ENCODE measurements at regions not wholly inside any gene's neighbourhood (a gene's known extent, or its start where the extent isn't known, plus 50 kb on each side); places are given as distances from the start of the nearest gene placed in this dataset.
"Not testable (repeated sequence)": the region's sequence is repeated elsewhere in the genome, so short reads cannot be mapped to it uniquely, and the experiment has no call there.

GRCh38 chr12:11992515-11992914, 78.2 kb upstream of the BCL2L14 start:
- WGBS (ENCODE audit: missing lambda C conversion rate), result 66% methylated on average over 3 of the region's 3 CpGs
- ATAC-seq (no peak), DNase-seq (ENCODE audit: low read depth in 1 of 2, low spot score in 1 of 2) (no peak), FAIRE-seq (no peak)
- Histone ChIP-seq H3K4me2 (no peak overlapping the region), H3K9me3 (peaks cover 7% of the 10 kb centered on the region; the same call in 1 of the 3 replicates), H3K4me1 (no peaks in the 10 kb centered on the region), H3K4me3 (no peak overlapping the region), H3K27ac (no peak overlapping the region)
- CTCF ChIA-PET, result interaction anchor here (0.6 to 1.6 kb wide), 2 partner anchors 41 to 116 kb away, joined by 3 read pairs; no protein-coding TSS in a partner anchor
- POLR2A ChIA-PET, result no interaction called here
- TF ChIP-seq RAD21 (conservative IDR thresholded peaks at IDR 0.05 in 1 of 2, IDR thresholded peaks at IDR 0.05 in 1 of 2) (no peak), JUNB (IDR thresholded peaks at IDR 0.05) (no peak), JUN (IDR thresholded peaks at IDR 0.05) (no peak), E2F6 (IDR thresholded peaks at IDR 0.05; ENCODE audit: borderline replicate concordance, low read depth) (no peak), KDM1A (IDR thresholded peaks at IDR 0.05; ENCODE audit: low read depth) (no peak), CBX8 (IDR thresholded peaks at IDR 0.05) (no peak), HOXA7 (CRISPR knock-in tag; IDR thresholded peaks at IDR 0.05) (no peak)

- H3K4me3 ChIP-seq; POLR2A ChIA-PET; ATAC-seq; CTCF ChIA-PET; H3K4me1 ChIP-seq; H3K9me3 ChIP-seq; DNase-seq (ENCODE audit: low read depth in 1 of 2, low spot score in 1 of 2); FAIRE-seq; H3K4me2 ChIP-seq; H3K27ac ChIP-seq: not testable (repeated sequence)
- 59% methylated on average over 7 of the region's 7 CpGs for WGBS (ENCODE audit: missing lambda C conversion rate)
Observed at GRCh38 chr12:11998307-11998943, 72.3 kb upstream of the BCL2L14 start.

- Histone ChIP-seq H3K27ac (no peak overlapping the region), H3K4me2 (no peak overlapping the region), H3K9me3 (no peaks in the 10 kb centered on the region), H3K4me3 (no peak overlapping the region), H3K4me1 (no peaks in the 10 kb centered on the region)
- DNase-seq (ENCODE audit: low read depth in 1 of 2, low spot score in 1 of 2) (no peak), FAIRE-seq (no peak), ATAC-seq (no peak)
- WGBS (ENCODE audit: missing lambda C conversion rate), result 32% methylated on average over 1 of the region's 1 CpG
- ChIA-PET CTCF (no interaction called here), POLR2A (no interaction called here)
- no peak for TF ChIP-seq MAX (IDR thresholded peaks at IDR 0.05)
- TF ChIP-seq BHLHE40 (IDR thresholded peaks at IDR 0.05; ENCODE audit: low read depth, low read length), result no peak
- no peak for TF ChIP-seq HOXB5 (CRISPR knock-in tag; IDR thresholded peaks at IDR 0.05)
- no peak for TF ChIP-seq FOSB (CRISPR knock-in tag; IDR thresholded peaks at IDR 0.05)
- no peak for TF ChIP-seq HEYL (CRISPR knock-in tag; IDR thresholded peaks at IDR 0.05)
- no peak for TF ChIP-seq SMC3 (IDR thresholded peaks at IDR 0.05)
- TF ChIP-seq USF2 (IDR thresholded peaks at IDR 0.05), result no peak
Observed at GRCh38 chr12:11998944-11999315, 71.8 kb upstream of the BCL2L14 start.

- FAIRE-seq (no peak), ATAC-seq (no peak), DNase-seq (ENCODE audit: low read depth in 1 of 2, low spot score in 1 of 2) (no peak)
- Histone ChIP-seq H3K4me3 (no peak overlapping the region), H3K9me3 (no peaks in the 10 kb centered on the region), H3K4me2 (no peak overlapping the region), H3K4me1 (no peaks in the 10 kb centered on the region), H3K27ac (no peak overlapping the region)
- TF ChIP-seq BHLHE40 (IDR thresholded peaks at IDR 0.05; ENCODE audit: low read depth, low read length) (no peak), EHMT2 (IDR thresholded peaks at IDR 0.05; ENCODE audit: low read depth) (no peak), MAZ (IDR thresholded peaks at IDR 0.05; ENCODE audit: borderline replicate concordance, low read depth, low read length) (no peak), JUNB (IDR thresholded peaks at IDR 0.05) (no peak), NPAS2 (CRISPR knock-in tag; IDR thresholded peaks at IDR 0.05; ENCODE audit: borderline replicate concordance) (no peak), FOXS1 (CRISPR knock-in tag; IDR thresholded peaks at IDR 0.05) (no peak), TFCP2L1 (CRISPR knock-in tag; IDR thresholded peaks at IDR 0.05) (no peak)
- WGBS (ENCODE audit: missing lambda C conversion rate), result 63% methylated on average over 5 of the region's 5 CpGs
- ChIA-PET CTCF (no interaction called here), POLR2A (no interaction called here)
Observed at GRCh38 chr12:12003609-12004008, 67.1 kb upstream of the BCL2L14 start.

Data from A549 (cell line).